ENCODE measurements at regions not wholly inside any gene's neighbourhood (a gene's known extent, or its start where the extent isn't known, plus 50 kb on each side); places are given as distances from the start of the nearest gene placed in this dataset.

DNA sequence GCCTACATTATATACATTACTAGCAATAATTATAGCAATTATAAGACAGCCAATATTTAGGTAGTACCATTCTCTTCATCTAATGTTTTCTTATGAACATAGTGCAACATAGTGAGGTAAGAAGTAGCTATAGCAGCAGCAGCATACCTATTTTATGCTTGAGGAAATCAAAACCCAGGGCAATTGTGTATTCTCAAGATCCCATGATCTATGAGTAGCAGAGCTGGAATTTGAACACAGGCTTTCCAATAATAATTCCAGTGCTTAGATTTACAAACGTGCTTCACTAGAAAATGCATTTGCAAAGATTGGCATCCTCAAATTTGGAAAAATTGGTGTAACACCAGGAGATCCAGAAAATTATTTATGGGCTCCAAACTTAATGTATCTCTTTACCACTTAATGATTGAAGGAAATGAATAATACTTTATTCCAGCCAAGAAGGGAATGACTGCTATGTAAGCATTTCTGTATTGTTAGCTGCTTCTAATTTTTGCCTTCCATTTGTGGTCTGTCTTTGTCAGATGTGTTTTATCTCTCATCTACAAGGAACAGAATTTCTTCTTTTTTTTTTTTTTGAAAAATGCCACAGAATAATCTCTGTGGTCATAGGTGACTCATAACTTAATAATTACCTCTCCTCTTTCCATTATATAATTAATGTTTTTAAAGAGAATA, 451.1 kb downstream of the ARAP2 start:
- no peak for TF ChIP-seq CTCF (IDR thresholded peaks at IDR 0.05)
- no peak for TF ChIP-seq POLR2AphosphoS5 (IDR thresholded peaks at IDR 0.05)
